H9 (cell line): ENCODE measurements at regions not wholly inside any gene's neighbourhood (a gene's known extent, or its start where the extent isn't known, plus 50 kb on each side); places are given as distances from the start of the nearest gene placed in this dataset.

Source experiments
- DNase-seq: peaks from one replicate; pipeline ENCODE4 v3.0.0-alpha.2; 2017
- H2AFZ ChIP-seq: one replicate; pipeline ENCODE4 v1.6.1; 2013; ENCODE audit warnings: mild to moderate bottlenecking, low read length, control low read depth, moderate library complexity
- H2AK5ac ChIP-seq: 2 replicates; pipeline ENCODE4 v1.6.1; 2013; ENCODE audit warnings: low read length, control low read depth, mixed read lengths; ENCODE audit not compliant: insufficient read length
- H2BK120ac ChIP-seq: one replicate; pipeline ENCODE4 v1.6.1; 2013; ENCODE audit warnings: low read depth, mild to moderate bottlenecking, low read length, control low read depth, inconsistent platforms; ENCODE audit not compliant: poor library complexity, severe bottlenecking
- H2BK12ac ChIP-seq: 2 replicates; pipeline ENCODE4 v1.6.1; 2013; ENCODE audit warnings: low read length, control low read depth, mixed read lengths, low read depth; ENCODE audit not compliant: insufficient read length
- H2BK15ac ChIP-seq: 2 replicates; pipeline ENCODE4 v1.6.1; 2013; ENCODE audit warnings: low read depth, low read length, control low read depth
- H2BK20ac ChIP-seq: one replicate; pipeline ENCODE4 v1.6.1; 2013; ENCODE audit warnings: low read depth, mild to moderate bottlenecking, low read length, control low read depth, inconsistent platforms; ENCODE audit not compliant: poor library complexity, severe bottlenecking
- H2BK5ac ChIP-seq: 2 replicates; pipeline ENCODE4 v1.6.1; 2013; ENCODE audit warnings: low read length, control low read depth, mixed read lengths; ENCODE audit not compliant: insufficient read length
- H3K14ac ChIP-seq: 2 replicates; pipeline ENCODE4 v1.6.1; 2013; ENCODE audit warnings: low read length, control low read depth; ENCODE audit not compliant: insufficient read depth
- H3K18ac ChIP-seq: 2 replicates; pipeline ENCODE4 v1.6.1; 2013; ENCODE audit warnings: low read depth, mild to moderate bottlenecking, mixed read lengths, low read length, control low read depth; ENCODE audit not compliant: insufficient read length
- H3K23ac ChIP-seq: 2 replicates; pipeline ENCODE4 v1.6.1; 2013; ENCODE audit warnings: low read length, control low read depth, mixed read lengths, low read depth; ENCODE audit not compliant: insufficient read length
- H3K23me2 ChIP-seq: 2 replicates; pipeline ENCODE4 v1.6.1; 2013; ENCODE audit warnings: low read depth, mild to moderate bottlenecking, mixed read lengths, low read length, control low read depth; ENCODE audit not compliant: insufficient read length, poor library complexity, severe bottlenecking
- H3K27ac ChIP-seq: 2 replicates; pipeline ENCODE4 v1.5.1; 2013; ENCODE audit warnings: low read length, control low read depth, mixed read lengths, low read depth; ENCODE audit not compliant: insufficient read length
- H3K27me3 ChIP-seq: 2 replicates; pipeline ENCODE4 v1.6.1; 2013; ENCODE audit warnings: low read length, control low read depth, inconsistent platforms; ENCODE audit not compliant: insufficient read depth
- H3K4ac ChIP-seq: 2 replicates; pipeline ENCODE4 v1.6.1; 2013; ENCODE audit warnings: low read depth, mild to moderate bottlenecking, control low read depth, inconsistent platforms, low read length, moderate library complexity
- H3K4me1 ChIP-seq: 2 replicates; pipeline ENCODE4 v1.6.1; 2013; ENCODE audit warnings: low read length, control low read depth, inconsistent platforms; ENCODE audit not compliant: insufficient read depth
- H3K4me2 ChIP-seq: 2 replicates; pipeline ENCODE4 v1.6.1; 2013; ENCODE audit warnings: low read length, control low read depth, mixed read lengths; ENCODE audit not compliant: insufficient read length, insufficient read depth
- H3K56ac ChIP-seq: 2 replicates; pipeline ENCODE4 v1.6.1; 2013; ENCODE audit warnings: low read depth, mild to moderate bottlenecking, mixed read lengths, low read length, control low read depth; ENCODE audit not compliant: insufficient read length
- H3K79me1 ChIP-seq: 2 replicates; pipeline ENCODE4 v1.6.1; 2013; ENCODE audit warnings: low read depth, mild to moderate bottlenecking, moderate library complexity, low read length, control low read depth, inconsistent platforms; ENCODE audit not compliant: insufficient read depth, poor library complexity, severe bottlenecking
- H3K79me2 ChIP-seq: 2 replicates; pipeline ENCODE4 v1.6.1; 2013; ENCODE audit warnings: low read length, control low read depth, inconsistent platforms; ENCODE audit not compliant: insufficient read depth
- H3K9ac ChIP-seq: 2 replicates; pipeline ENCODE4 v1.6.1; 2013; ENCODE audit warnings: low read length, control low read depth, mixed read lengths; ENCODE audit not compliant: insufficient read length; ENCODE audit errors: extremely low read depth
- H3K9me3 ChIP-seq: one replicate; pipeline ENCODE4 v1.6.1; 2013; ENCODE audit warnings: low read depth, low read length, inconsistent platforms; ENCODE audit not compliant: control insufficient read depth
- H3T11ph ChIP-seq: one replicate; pipeline ENCODE4 v1.6.1; 2013; ENCODE audit warnings: mild to moderate bottlenecking, low read length, control low read depth, inconsistent platforms
- H4K20me1 ChIP-seq: one replicate; pipeline ENCODE4 v1.6.1; 2013; ENCODE audit not compliant: control insufficient read depth, insufficient read length, insufficient read depth
- H4K5ac ChIP-seq: 2 replicates; pipeline ENCODE4 v1.6.1; 2013; ENCODE audit warnings: low read depth, mild to moderate bottlenecking, mixed read lengths, low read length, control low read depth; ENCODE audit not compliant: insufficient read length
- H4K8ac ChIP-seq: replicated peaks from 2 replicates; pipeline ENCODE4 v1.6.1; 2013; ENCODE audit warnings: low read length, control low read depth, mixed read lengths, low read depth; ENCODE audit not compliant: insufficient read length
- H4K91ac ChIP-seq: 2 replicates; pipeline ENCODE4 v1.6.1; 2013; ENCODE audit warnings: low read depth, mild to moderate bottlenecking, moderate library complexity, mixed read lengths, low read length, control low read depth; ENCODE audit not compliant: insufficient read length
- H3K27ac Mint-ChIP-seq, 3 experiments: 2 replicates in 2 of 3; 3 replicates in 1 of 3; pipeline ENCODE4 v1.8.0; 2020 to 2021; ENCODE audit warnings: mixed read lengths in 3 of 3, mild to moderate bottlenecking in 1 of 3, moderate library complexity in 1 of 3
- H3K27me3 Mint-ChIP-seq: 2 replicates; pipeline ENCODE4 v1.8.0; 2021; ENCODE audit warnings: low read depth, mild to moderate bottlenecking, moderate library complexity, mixed read lengths
- H3K36me3 Mint-ChIP-seq, 3 experiments: 2 replicates in 2 of 3; 3 replicates in 1 of 3; pipeline ENCODE4 v1.8.0; 2020 to 2021; ENCODE audit warnings: low read depth in 3 of 3, mixed read lengths in 3 of 3; ENCODE audit not compliant: insufficient read depth in 1 of 3
- H3K4me1 Mint-ChIP-seq, 2 experiments: 2 replicates each; pipeline ENCODE4 v1.8.0; 2020; ENCODE audit warnings: mixed read lengths in 2 of 2
- H3K4me3 Mint-ChIP-seq, 2 experiments: 2 replicates in 1 of 2; 3 replicates in 1 of 2; pipeline ENCODE4 v1.8.0; 2020 to 2021; ENCODE audit warnings: mild to moderate bottlenecking in 2 of 2, mixed read lengths in 2 of 2, moderate library complexity in 1 of 2
- H3K9me3 Mint-ChIP-seq, 2 experiments: 2 replicates in 1 of 2; 3 replicates in 1 of 2; pipeline ENCODE4 v1.8.0; 2020; ENCODE audit warnings: mild to moderate bottlenecking in 2 of 2, mixed read lengths in 2 of 2, moderate library complexity in 1 of 2
- CTCF ChIP-seq: fragments of 200-600 bp; sonication (generic); conservative IDR thresholded peaks from 3 replicates; pipeline ENCODE4 v1.8.0; 2021; ENCODE audit warnings: antibody characterized with exemption, mild to moderate bottlenecking
- WGBS: extraction: QIAGEN DNeasy Blood & Tissue Kit; methylation state at CpG from one replicate; pipeline ENCODE4 v1.1.7; 2013; ENCODE audit warnings: missing lambda C conversion rate, low lambda C conversion rate, mixed read lengths; ENCODE audit not compliant: insufficient read length; ENCODE audit errors: extremely low coverage; 5-methylcytosine and 5-hydroxymethylcytosine counted together

DNA sequence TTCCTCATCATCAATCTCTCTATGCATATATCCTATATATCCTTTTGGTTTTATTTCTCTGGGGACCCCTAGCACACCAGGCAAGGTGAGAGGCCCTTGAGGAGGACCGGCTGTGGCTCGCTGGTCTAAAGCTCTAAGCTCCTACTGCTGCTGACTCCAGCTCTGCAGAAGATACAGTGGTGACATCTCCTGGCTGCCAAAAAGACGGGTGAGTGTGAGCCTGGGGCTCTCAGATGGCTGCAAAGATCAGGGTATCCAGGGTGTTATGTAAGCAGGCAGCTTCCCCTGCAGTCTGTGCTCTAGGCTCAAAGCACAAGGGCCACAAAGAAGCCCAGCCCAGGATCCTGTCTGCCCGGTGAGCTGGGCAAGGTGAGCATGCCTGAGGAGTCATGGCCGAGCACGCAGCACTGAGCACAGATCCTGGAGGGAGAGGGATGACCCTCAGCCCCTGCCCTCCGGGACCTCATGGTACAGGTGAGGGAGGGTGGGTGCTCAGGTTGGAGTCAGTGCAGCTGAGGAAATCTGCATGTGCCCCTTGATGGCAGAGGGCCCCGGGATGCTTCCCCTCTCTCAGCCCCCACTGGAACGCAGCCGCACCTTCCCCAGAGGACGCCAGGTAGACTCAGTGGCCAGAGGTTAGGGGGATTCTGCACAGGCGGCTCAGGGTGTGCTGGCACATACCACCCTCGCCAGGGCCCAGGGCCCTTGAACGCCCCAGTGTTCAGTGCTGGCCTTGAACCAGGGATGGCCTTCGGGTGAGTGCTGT is 95.4 kb upstream of the INSIG1 start:
- H2BK120ac ChIP-seq: no peak overlapping the region
- H3K56ac ChIP-seq: no peak overlapping the region
- no peak overlapping the region for H2AFZ ChIP-seq
- H2BK5ac ChIP-seq: no peak overlapping the region
- H2BK12ac ChIP-seq: no peak overlapping the region
- H4K8ac ChIP-seq: no peak overlapping the region
- no peak for TF ChIP-seq CTCF
- H3K9me3 Mint-ChIP-seq: peaks cover 8 to 10% of the 10 kb centered on the region in 2 experiments; a peak in 4 of 5 replicates
- H3K23ac ChIP-seq: no peak overlapping the region
- no peak overlapping the region for H3K27ac ChIP-seq
- no peaks in the 10 kb centered on the region for H4K20me1 ChIP-seq
- H3K79me1 ChIP-seq: no peaks in the 10 kb centered on the region
- no peak overlapping the region for H2AK5ac ChIP-seq
- no CpG with 5 or more reads among the region's 15 CpGs for WGBS
- no peak overlapping the region for H3K4ac ChIP-seq
- no peak overlapping the region for H3K4me3 Mint-ChIP-seq
- H3K14ac ChIP-seq: no peak overlapping the region
- no peak for DNase-seq
- H3T11ph ChIP-seq: no peak overlapping the region
- H3K9ac ChIP-seq: no peak overlapping the region
- no peak overlapping the region for H3K4me2 ChIP-seq
- H4K91ac ChIP-seq: no peak overlapping the region
- H4K5ac ChIP-seq: no peak overlapping the region
- no peak overlapping the region for H2BK15ac ChIP-seq
- no peaks in the 10 kb centered on the region for H3K79me2 ChIP-seq
- H2BK20ac ChIP-seq: no peak overlapping the region
- peaks cover 12% of the 10 kb centered on the region in 2 experiments for H3K4me1 Mint-ChIP-seq
- H3K4me1 ChIP-seq: no peaks in the 10 kb centered on the region; the same call in 1 of the 2 replicates
- no peak overlapping the region; a peak in 2 of 7 replicates for H3K27ac Mint-ChIP-seq
- no peaks in the 10 kb centered on the region for H3K27me3 ChIP-seq
- peaks cover 0 to 8% (median 6%) of the 10 kb centered on the region in 3 experiments; a peak in 4 of 7 replicates for H3K36me3 Mint-ChIP-seq
- H3K23me2 ChIP-seq: no peaks in the 10 kb centered on the region
- peaks cover 7% of the 10 kb centered on the region for H3K27me3 Mint-ChIP-seq
- H3K18ac ChIP-seq: no peak overlapping the region
- H3K9me3 ChIP-seq: no peaks in the 10 kb centered on the region
